ENCODE measurements at regions not wholly inside any gene's neighbourhood (a gene's known extent, or its start where the extent isn't known, plus 50 kb on each side); places are given as distances from the start of the nearest gene placed in this dataset.

- TF ChIP-seq EZH2 (IDR thresholded peaks at IDR 0.05; ENCODE audit: insufficient read depth, poor library complexity, severe bottlenecking) (no peak), EZH2phosphoT487 (IDR thresholded peaks at IDR 0.05; ENCODE audit: insufficient read depth, low read depth) (no peak)
Measured at GRCh38 chr1:95793893-95794292, 559.9 kb downstream of the RWDD3 start.
